Stomach (tissue), 4 donors: ENCODE measurements at regions not wholly inside any gene's neighbourhood (a gene's known extent, or its start where the extent isn't known, plus 50 kb on each side); places are given as distances from the start of the nearest gene placed in this dataset.

Source experiments
- CTCF ChIP-seq, 7 experiments: fragments of 450-650 bp in 4 of 7; fragments of 200-600 bp in 3 of 7; sonication (generic) in 3 of 7; IDR thresholded peaks; one replicate each; pipeline ENCODE4 v1.5.1; 2016 to 2019; ENCODE audit warnings: antibody characterized with exemption in 7 of 7, control low read depth in 2 of 7, mild to moderate bottlenecking in 1 of 7
- POLR2AphosphoS5 ChIP-seq, 3 donors: sonication (generic); formaldehyde crosslinking; IDR thresholded peaks; one replicate each; pipeline ENCODE4 v1.6.1; 2016; ENCODE audit warnings: antibody characterized with exemption in 3 of 3

GRCh38 chr1:170354690-170355089 lies 177.3 kb upstream of the GORAB start:
- no peak for TF ChIP-seq CTCF (IDR thresholded peaks at IDR 0.05)
- TF ChIP-seq POLR2AphosphoS5 (IDR thresholded peaks at IDR 0.05): no peak
